H1 (cell line): ENCODE measurements at regions not wholly inside any gene's neighbourhood (a gene's known extent, or its start where the extent isn't known, plus 50 kb on each side); places are given as distances from the start of the nearest gene placed in this dataset.

Experiments used
- CTCF ChIA-PET: fragments of 300-600 bp; sonication (Branson Sonifier 250); formaldehyde crosslinking; loops from one replicate; lab custom pipeline; 2021; ENCODE audit not compliant: partially characterized antibody; lab: Charles Lee
- POLR2A ChIA-PET: fragments of 300-600 bp; sonication (Branson Sonifier 250); formaldehyde crosslinking; loops from one replicate; lab custom pipeline; 2021; ENCODE audit warnings: inconsistent platforms; ENCODE audit not compliant: partially characterized antibody; lab: Charles Lee
- DNase-seq, 2 experiments: peaks; one replicate each; pipeline versions ENCODE4 v3.0.0 to v3.0.0-alpha.2; 2010 to 2022; ENCODE audit warnings: low spot score in 2 of 2, low read depth in 1 of 2, mixed read lengths in 1 of 2
- FAIRE-seq: peaks from 2 replicates; lab custom pipeline; 2011; peaks lifted over from hg19 to GRCh38; lab: Jason Lieb, UNC
- H2AFZ ChIP-seq: 2 replicates; pipeline ENCODE4 v1.8.1; 2012; ENCODE audit warnings: low read length, inconsistent platforms
- H2AK5ac ChIP-seq: 2 replicates; pipeline ENCODE4 v1.6.1; 2013; ENCODE audit warnings: low read depth, low read length
- H2BK120ac ChIP-seq: replicated peaks from 2 replicates; pipeline ENCODE3; 2013; ENCODE audit warnings: low read depth, low read length, inconsistent platforms
- H2BK12ac ChIP-seq: 2 replicates; pipeline ENCODE4 v1.6.1; 2013; ENCODE audit warnings: low read depth, low read length
- H2BK15ac ChIP-seq: 2 replicates; pipeline ENCODE4 v1.6.1; 2013; ENCODE audit warnings: low read length
- H2BK20ac ChIP-seq: 2 replicates; pipeline ENCODE4 v1.6.1; 2013; ENCODE audit warnings: low read length
- H2BK5ac ChIP-seq: 2 replicates; pipeline ENCODE4 v1.6.1; 2013; ENCODE audit warnings: low read depth, low read length
- H3K14ac ChIP-seq: 2 replicates; pipeline ENCODE4 v1.6.1; 2013; ENCODE audit warnings: inconsistent platforms; ENCODE audit not compliant: insufficient read length
- H3K18ac ChIP-seq: 2 replicates; pipeline ENCODE4 v1.6.1; 2013; ENCODE audit warnings: low read length; ENCODE audit errors: extremely low read depth
- H3K23ac ChIP-seq: 2 replicates; pipeline ENCODE4 v1.6.1; 2013; ENCODE audit warnings: inconsistent platforms; ENCODE audit not compliant: insufficient read length
- H3K23me2 ChIP-seq: 2 replicates; pipeline ENCODE4 v1.6.1; 2013; ENCODE audit warnings: low read depth, low read length
- H3K27ac ChIP-seq: 2 replicates; pipeline ENCODE4 v1.6.1; 2011; ENCODE audit warnings: low read depth, low read length, inconsistent platforms
- H3K27me3 ChIP-seq, 4 experiments: replicated peaks in 1 of 4; 1 replicate in 1 of 4; 2 replicates in 3 of 4; pipeline versions ENCODE4 v1.6.1 to v1.8.1; 2011 to 2013; ENCODE audit warnings: low read length in 3 of 4, mild to moderate bottlenecking in 3 of 4, inconsistent platforms in 2 of 4, mixed read lengths in 2 of 4, moderate library complexity in 1 of 4; ENCODE audit not compliant: control insufficient read depth in 3 of 4, insufficient read depth in 3 of 4; ENCODE audit errors: extremely low read depth in 1 of 4
- H3K36me3 ChIP-seq, 4 experiments: 2 replicates each; pipeline versions ENCODE4 v1.6.1 to v1.8.1; 2011 to 2013; ENCODE audit warnings: mild to moderate bottlenecking in 4 of 4, low read length in 3 of 4, moderate library complexity in 2 of 4, control low read depth in 1 of 4, inconsistent platforms in 1 of 4; ENCODE audit not compliant: insufficient read depth in 4 of 4, control insufficient read depth in 2 of 4
- H3K4ac ChIP-seq: replicated peaks from 2 replicates; pipeline ENCODE3; 2013; ENCODE audit warnings: low read length, low read depth, mixed read lengths, inconsistent platforms; ENCODE audit not compliant: insufficient read length
- H3K4me1 ChIP-seq, 4 experiments: replicated peaks in 1 of 4; 1 replicate in 1 of 4; 2 replicates in 3 of 4; pipeline versions ENCODE4 v1.6.1 to v1.8.1; 2011 to 2013; ENCODE audit warnings: low read length in 3 of 4, inconsistent platforms in 2 of 4, mixed read lengths in 1 of 4; ENCODE audit not compliant: insufficient read depth in 4 of 4, control insufficient read depth in 3 of 4
- H3K4me2 ChIP-seq, 2 experiments: 2 replicates each; pipeline versions ENCODE4 v1.6.1 to v1.8.1; 2011 to 2013; ENCODE audit warnings: low read depth in 2 of 2, low read length in 2 of 2, control low read depth in 1 of 2, inconsistent platforms in 1 of 2, mild to moderate bottlenecking in 1 of 2; ENCODE audit not compliant: insufficient read depth in 1 of 2
- H3K4me3 ChIP-seq, 4 experiments: fragments of 200-600, 300-600 bp in 1 of 4; sonication (generic), shearing (Covaris generic), sonication (Bioruptor Twin) in 1 of 4; 2 replicates each; pipeline versions ENCODE4 v1.5.1 to v1.8.1; 2011 to 2016; ENCODE audit warnings: low read length in 4 of 4, low read depth in 3 of 4, control low read depth in 2 of 4, inconsistent platforms in 2 of 4, mild to moderate bottlenecking in 2 of 4, mixed read lengths in 1 of 4, moderate library complexity in 1 of 4; ENCODE audit not compliant: insufficient read depth in 2 of 4; ENCODE audit errors: extremely low read depth in 1 of 4
- H3K56ac ChIP-seq: replicated peaks from 2 replicates; pipeline ENCODE3; 2013; ENCODE audit warnings: low read depth, mild to moderate bottlenecking, mixed read lengths, low read length, inconsistent platforms; ENCODE audit not compliant: insufficient read length
- H3K79me1 ChIP-seq: 2 replicates; pipeline ENCODE4 v1.6.1; 2013; ENCODE audit warnings: low read depth, low read length, control low read depth
- H3K79me2 ChIP-seq, 2 experiments: 2 replicates each; pipeline versions ENCODE4 v1.6.1 to v1.8.1; 2012 to 2013; ENCODE audit warnings: low read length in 2 of 2, mild to moderate bottlenecking in 2 of 2, inconsistent platforms in 1 of 2; ENCODE audit not compliant: insufficient read depth in 2 of 2, control insufficient read depth in 1 of 2
- H3K9ac ChIP-seq, 4 experiments: replicated peaks in 1 of 4; 1 replicate in 1 of 4; 2 replicates in 3 of 4; pipeline versions ENCODE4 v1.6.1 to v1.8.1; 2011 to 2013; ENCODE audit warnings: low read depth in 3 of 4, low read length in 3 of 4, control low read depth in 2 of 4, mild to moderate bottlenecking in 2 of 4, moderate library complexity in 2 of 4, inconsistent platforms in 1 of 4; ENCODE audit errors: extremely low read depth in 1 of 4
- H3K9me3 ChIP-seq, 2 experiments: 2 replicates each; pipeline versions ENCODE4 v1.6.1 to v1.8.1; 2012 to 2013; ENCODE audit warnings: mild to moderate bottlenecking in 2 of 2, moderate library complexity in 2 of 2, control low read depth in 1 of 2, inconsistent platforms in 1 of 2, low read depth in 1 of 2, low read length in 1 of 2, mixed read lengths in 1 of 2; ENCODE audit not compliant: insufficient read depth in 2 of 2
- H4K20me1 ChIP-seq, 2 experiments: replicated peaks in 1 of 2; 2 replicates each; pipeline versions ENCODE3 to v1.8.1; 2011 to 2013; ENCODE audit warnings: inconsistent platforms in 2 of 2, low read length in 2 of 2, mild to moderate bottlenecking in 1 of 2; ENCODE audit not compliant: insufficient read depth in 2 of 2, control insufficient read depth in 1 of 2
- H4K5ac ChIP-seq: 2 replicates; pipeline ENCODE4 v1.6.1; 2013; ENCODE audit warnings: low read length, low read depth, mixed read lengths, inconsistent platforms; ENCODE audit not compliant: insufficient read length
- H4K8ac ChIP-seq: 2 replicates; pipeline ENCODE4 v1.8.0; 2013; ENCODE audit warnings: mild to moderate bottlenecking, moderate library complexity, low read length, inconsistent platforms; ENCODE audit not compliant: insufficient read depth; ENCODE audit errors: extremely low read depth
- H4K91ac ChIP-seq: replicated peaks from 2 replicates; pipeline ENCODE3; 2013; ENCODE audit warnings: low read length, mixed read lengths, inconsistent platforms; ENCODE audit not compliant: insufficient read length
- BRCA1 ChIP-seq: IDR thresholded peaks from 2 replicates; pipeline ENCODE4 v1.6.1; 2012; ENCODE audit warnings: low read depth, low read length, improper control_type of control experiment
- CBX5 ChIP-seq: fragments of 300-800, 300-1000 bp; sonication (generic); IDR thresholded peaks from 2 replicates; pipeline ENCODE4 v1.7.1; 2016; ENCODE audit warnings: antibody characterized with exemption, low read length, low read depth
- CEBPB ChIP-seq: IDR thresholded peaks from 2 replicates; pipeline ENCODE4 v1.6.1; 2012; ENCODE audit warnings: low read depth, low read length
- CTBP2 ChIP-seq: IDR thresholded peaks from 2 replicates; pipeline ENCODE4 v1.7.0; 2011; ENCODE audit warnings: borderline replicate concordance, mild to moderate bottlenecking, moderate library complexity, mixed read lengths, low read length; ENCODE audit not compliant: insufficient read depth, insufficient read length
- E2F6 ChIP-seq: IDR thresholded peaks from 2 replicates; pipeline ENCODE4 v1.6.1; 2012; ENCODE audit warnings: inconsistent platforms
- EP300 ChIP-seq, 2 experiments: IDR thresholded peaks; 1 replicate in 1 of 2; 2 replicates in 1 of 2; pipeline ENCODE4 v1.6.1; 2011 to 2012; ENCODE audit warnings: low read depth in 2 of 2, low read length in 2 of 2, mild to moderate bottlenecking in 2 of 2, borderline replicate concordance in 1 of 2, inconsistent platforms in 1 of 2, moderate library complexity in 1 of 2
- FOSL1 ChIP-seq: IDR thresholded peaks from 2 replicates; pipeline ENCODE4 v1.6.1; 2011; ENCODE audit warnings: mild to moderate bottlenecking, low read depth, low read length, moderate library complexity; ENCODE audit not compliant: insufficient read depth
- HDAC2 ChIP-seq, 2 experiments: fragments of 300-600 bp in 1 of 2; sonication (generic) in 1 of 2; IDR thresholded peaks; 2 replicates each; pipeline ENCODE4 v1.6.1; 2011 to 2012; ENCODE audit warnings: low read depth in 2 of 2, low read length in 2 of 2, mild to moderate bottlenecking in 2 of 2, moderate library complexity in 2 of 2, borderline replicate concordance in 1 of 2, inconsistent platforms in 1 of 2
- NRF1 ChIP-seq: IDR thresholded peaks from 2 replicates; pipeline ENCODE4 v1.6.1; 2011; ENCODE audit warnings: mild to moderate bottlenecking, low read depth, low read length, improper control_type of control experiment
- PHF8 ChIP-seq: fragments of 200-600 bp; sonication (generic); conservative IDR thresholded peaks from 2 replicates; pipeline ENCODE4 v1.7.1; 2012; ENCODE audit warnings: low read depth, mild to moderate bottlenecking, inconsistent platforms, low read length, moderate library complexity
- SRF ChIP-seq: IDR thresholded peaks from 2 replicates; pipeline ENCODE4 v1.6.1; 2011; ENCODE audit warnings: mild to moderate bottlenecking, low read depth, low read length, moderate library complexity
- TEAD4 ChIP-seq: IDR thresholded peaks from 2 replicates; pipeline ENCODE4 v1.6.1; 2012; ENCODE audit warnings: low read depth, low read length, inconsistent platforms, mixed read lengths
- YY1 ChIP-seq: IDR thresholded peaks from 2 replicates; pipeline ENCODE4 v1.6.1; 2011; ENCODE audit warnings: low read depth, mild to moderate bottlenecking, low read length
- WGBS, 2 experiments: shearing (Covaris generic) in 1 of 2; methylation state at CpG; one replicate each; pipeline versions ENCODE4 v1.1.6 to v1.1.7; 2013 to 2015; ENCODE audit warnings: low lambda C conversion rate in 2 of 2, mixed read lengths in 2 of 2, inconsistent platforms in 1 of 2, low coverage in 1 of 2, missing lambda C conversion rate in 1 of 2; ENCODE audit not compliant: insufficient replicate concordance in 2 of 2, insufficient coverage in 1 of 2, insufficient read length in 1 of 2; ENCODE audit errors: extremely low coverage in 1 of 2, missing lambda C conversion rate in 1 of 2; 5-methylcytosine and 5-hydroxymethylcytosine counted together

GRCh38 chr9:83177747-83178146 is 114.8 kb upstream of the RASEF start:
- no peak overlapping the region for H2BK15ac ChIP-seq
- no peak overlapping the region for H2AK5ac ChIP-seq
- H3K79me1 ChIP-seq, result no peaks in the 10 kb centered on the region
- H4K8ac ChIP-seq, result no peak overlapping the region
- H2BK5ac ChIP-seq, result no peak overlapping the region
- ChIA-PET POLR2A (no interaction called here), CTCF (no interaction called here)
- no peaks in the 10 kb centered on the region for H3K79me2 ChIP-seq
- no peak for DNase-seq
- H2AFZ ChIP-seq, result no peak overlapping the region
- FAIRE-seq, result no peak
- H4K5ac ChIP-seq, result no peak overlapping the region
- H3K4me1 ChIP-seq, result no peaks in the 10 kb centered on the region
- H3K9me3 ChIP-seq, result no peaks in the 10 kb centered on the region
- H3K36me3 ChIP-seq, result no peaks in the 10 kb centered on the region
- no peaks in the 10 kb centered on the region for H3K23me2 ChIP-seq
- no peak overlapping the region for H3K23ac ChIP-seq
- H4K20me1 ChIP-seq, result no peaks in the 10 kb centered on the region
- H3K14ac ChIP-seq, result no peak overlapping the region
- H2BK12ac ChIP-seq, result no peak overlapping the region
- no peak overlapping the region for H2BK120ac ChIP-seq
- no peak overlapping the region for H3K9ac ChIP-seq
- WGBS, 2 experiments, result 94% methylated on average over 3 of the region's 3 CpGs; no CpG with 5 or more reads in 1 of the 2 experiments
- no peak overlapping the region for H3K18ac ChIP-seq
- no peak overlapping the region for H3K4me3 ChIP-seq
- H3K56ac ChIP-seq, result no peak overlapping the region
- H3K4me2 ChIP-seq, result no peak overlapping the region
- H3K27me3 ChIP-seq, result no peaks in the 10 kb centered on the region
- no peak overlapping the region for H2BK20ac ChIP-seq
- no peak overlapping the region for H3K27ac ChIP-seq
- no peak overlapping the region for H3K4ac ChIP-seq
- H4K91ac ChIP-seq, result no peak overlapping the region
- no peak for TF ChIP-seq BRCA1
- no peak for TF ChIP-seq HDAC2 (IDR thresholded peaks at IDR 0.05; ENCODE audit: borderline replicate concordance in 1 of 2, low read depth in 2 of 2, low read length in 2 of 2)
- TF ChIP-seq YY1, result no peak
- no peak for TF ChIP-seq E2F6
- TF ChIP-seq CTBP2, result no peak
- TF ChIP-seq NRF1, result no peak
- no peak for TF ChIP-seq TEAD4
- no peak for TF ChIP-seq CEBPB
- no peak for TF ChIP-seq SRF
- TF ChIP-seq PHF8, result no peak
- no peak for TF ChIP-seq CBX5
- no peak for TF ChIP-seq FOSL1
- TF ChIP-seq EP300 (IDR thresholded peaks at IDR 0.05; ENCODE audit: borderline replicate concordance in 1 of 2, low read depth in 2 of 2, low read length in 2 of 2), result no peak
